Psoas muscle (tissue), 7 donors: ENCODE measurements at regions not wholly inside any gene's neighbourhood (a gene's known extent, or its start where the extent isn't known, plus 50 kb on each side); places are given as distances from the start of the nearest gene placed in this dataset.

Experiments
- ATAC-seq, 4 donors: fragments of 200-7000 bp; cut with Tn5 transposase; one replicate each; pipeline ENCODE4 v1.9.1; 2020; ENCODE audit warnings: moderate library complexity in 3 of 4, mild to moderate bottlenecking in 2 of 4
- DNase-seq, 2 donors: peaks; one replicate each; pipeline ENCODE4 v3.0.0-alpha.2; 2020
- H3K27ac ChIP-seq: fragments of 200-600 bp; one replicate; pipeline ENCODE4 v1.8.0; 2022
- H3K27me3 ChIP-seq, 3 donors: fragments of 200-600 bp in 1 of 3; one replicate each; pipeline versions ENCODE4 v1.6.1 to v1.8.0; 2013 to 2022; ENCODE audit warnings: low read length in 2 of 3, mild to moderate bottlenecking in 2 of 3, moderate library complexity in 1 of 3; ENCODE audit not compliant: insufficient read depth in 3 of 3
- H3K36me3 ChIP-seq, 2 donors: fragments of 200-600 bp in 1 of 2; one replicate each; pipeline versions ENCODE4 v1.6.1 to v1.8.0; 2013 to 2022; ENCODE audit warnings: low read depth in 1 of 2, mild to moderate bottlenecking in 1 of 2, moderate library complexity in 1 of 2; ENCODE audit not compliant: insufficient read depth in 1 of 2
- H3K4me1 ChIP-seq: fragments of 200-600 bp; one replicate; pipeline ENCODE4 v1.8.0; 2022
- H3K4me3 ChIP-seq: fragments of 200-600 bp; one replicate; pipeline ENCODE4 v1.8.0; 2022; ENCODE audit warnings: mild to moderate bottlenecking
- H3K9me3 ChIP-seq: fragments of 200-600 bp; one replicate; pipeline ENCODE4 v1.8.0; 2022
- WGBS, 3 donors: extraction: QIAGEN DNeasy Blood & Tissue Kit; methylation state at CpG; one replicate each; pipeline versions ENCODE4 v1.1.6 to v1.1.7; 2013; 5-methylcytosine and 5-hydroxymethylcytosine counted together
- intact Hi-C, 2 donors: fragments of 100-400 bp; cut with DNase I; formaldehyde crosslinking; loops; one replicate each; pipeline versions ENCODE4 v1.11.0 to v1.14.2; 2022
- TF ChIP-seq, protein P1 (sequence below): fragments of 200-600 bp; IDR thresholded peaks from one replicate; pipeline ENCODE4 v1.8.0; 2022; ENCODE audit warnings: antibody characterized with exemption
- donor health status: healthy with polysubstance abuse.
- donor health status: DM: no; HTN: no; CAD: no; lungs with moderate emphysema.
- donor health status: Bipolar disorder and iron deficiency.
- donor health status: healthy.
- donor health status: DM: yes; HTN: yes; CAD: no.
- donor health status: DM: no; HTN: no; CAD: no.
- donor health status: DM: yes; HTN: yes; CAD: no.

DNA sequence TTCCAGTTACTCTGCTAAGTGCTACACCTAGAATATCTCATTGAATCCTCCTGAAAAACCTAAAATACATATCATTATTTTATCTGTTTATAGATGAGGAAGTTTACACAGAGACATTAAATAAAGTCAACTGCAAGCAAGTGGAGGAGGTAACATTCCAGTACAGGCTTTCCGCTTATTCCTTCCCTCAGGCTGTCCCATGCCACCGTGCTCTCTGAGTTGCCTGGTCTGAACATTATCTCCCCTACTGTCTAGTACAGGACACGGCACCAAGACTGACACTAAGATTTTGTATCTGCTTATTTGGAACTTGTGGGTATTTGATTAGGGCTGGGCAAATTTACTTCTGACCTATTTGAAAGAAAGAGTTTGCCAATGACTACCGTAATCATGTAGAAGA, 172.4 kb upstream of the STK32A start:
- Histone ChIP-seq H3K4me1 (no peaks in the 10 kb centered on the region), H3K27me3 (no peaks in the 10 kb centered on the region), H3K27ac (no peak overlapping the region), H3K4me3 (no peak overlapping the region), H3K36me3 (no peaks in the 10 kb centered on the region), H3K9me3 (no peaks in the 10 kb centered on the region)
- 86 to 89% (median 88%) methylated on average over 4 of the region's 4 CpGs for WGBS, 3 donors
- DNase-seq (no peak), ATAC-seq (no peak)
- TF ChIP-seq, protein P1, sequence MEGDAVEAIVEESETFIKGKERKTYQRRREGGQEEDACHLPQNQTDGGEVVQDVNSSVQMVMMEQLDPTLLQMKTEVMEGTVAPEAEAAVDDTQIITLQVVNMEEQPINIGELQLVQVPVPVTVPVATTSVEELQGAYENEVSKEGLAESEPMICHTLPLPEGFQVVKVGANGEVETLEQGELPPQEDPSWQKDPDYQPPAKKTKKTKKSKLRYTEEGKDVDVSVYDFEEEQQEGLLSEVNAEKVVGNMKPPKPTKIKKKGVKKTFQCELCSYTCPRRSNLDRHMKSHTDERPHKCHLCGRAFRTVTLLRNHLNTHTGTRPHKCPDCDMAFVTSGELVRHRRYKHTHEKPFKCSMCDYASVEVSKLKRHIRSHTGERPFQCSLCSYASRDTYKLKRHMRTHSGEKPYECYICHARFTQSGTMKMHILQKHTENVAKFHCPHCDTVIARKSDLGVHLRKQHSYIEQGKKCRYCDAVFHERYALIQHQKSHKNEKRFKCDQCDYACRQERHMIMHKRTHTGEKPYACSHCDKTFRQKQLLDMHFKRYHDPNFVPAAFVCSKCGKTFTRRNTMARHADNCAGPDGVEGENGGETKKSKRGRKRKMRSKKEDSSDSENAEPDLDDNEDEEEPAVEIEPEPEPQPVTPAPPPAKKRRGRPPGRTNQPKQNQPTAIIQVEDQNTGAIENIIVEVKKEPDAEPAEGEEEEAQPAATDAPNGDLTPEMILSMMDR = no peak
- intact Hi-C loops = no loop called here

DNA sequence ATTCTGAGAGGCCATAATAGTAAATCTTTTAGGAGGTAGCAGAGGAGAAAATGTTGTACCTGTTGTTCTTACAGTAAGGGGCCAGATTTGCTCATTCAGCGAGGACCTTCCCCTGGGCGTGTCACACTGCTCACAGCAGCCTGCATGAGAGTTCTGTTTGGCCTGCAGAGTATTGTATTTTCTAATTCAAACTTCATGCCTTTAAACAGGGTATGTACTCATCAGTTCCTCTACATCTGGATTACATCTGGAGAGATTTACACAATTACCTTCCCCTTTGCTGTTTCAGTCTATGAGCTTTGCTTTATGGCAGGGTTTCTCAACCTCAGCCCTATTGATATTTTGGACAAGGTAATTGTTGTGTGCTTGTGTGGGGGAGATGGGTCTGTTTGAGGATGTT, 170.9 kb upstream of the STK32A start:
- DNase-seq = no peak
- no peak overlapping the region for H3K4me3 ChIP-seq

DNA sequence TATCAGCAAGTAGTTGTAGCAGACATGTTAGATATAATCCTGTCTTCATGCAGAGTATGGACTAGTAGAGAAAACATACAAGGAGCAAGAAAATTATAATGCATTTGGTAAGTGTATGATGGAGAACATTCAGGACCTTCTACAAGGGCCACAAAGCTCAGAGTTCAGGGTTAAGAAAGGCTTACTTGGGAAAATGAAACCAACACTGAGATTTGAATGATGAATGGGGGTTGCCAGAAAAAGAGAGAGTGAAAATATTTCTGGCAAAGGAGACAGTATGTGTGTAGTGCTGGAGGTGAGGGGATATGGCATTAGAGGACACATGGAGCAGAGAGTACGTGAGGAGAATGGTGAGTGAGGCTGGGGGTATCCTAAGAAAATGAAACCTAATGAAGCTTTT, 169.8 kb upstream of the STK32A start:
- DNase-seq = no peak
- Histone ChIP-seq H3K27ac (no peak overlapping the region), H3K4me1 (no peaks in the 10 kb centered on the region), H3K27me3 (no peaks in the 10 kb centered on the region), H3K36me3 (no peaks in the 10 kb centered on the region), H3K9me3 (no peaks in the 10 kb centered on the region), H3K4me3 (no peak overlapping the region)
- ATAC-seq = no peak
- WGBS, 3 donors = 70 to 72% (median 71%) methylated on average over 1 of the region's 1 CpG
- TF ChIP-seq, protein P1 = no peak
- intact Hi-C loops = no loop called here

More for the DNA sequence above, 170.9 kb upstream of the STK32A start:
- Histone ChIP-seq H3K9me3 (no peaks in the 10 kb centered on the region), H3K27ac (no peak overlapping the region), H3K36me3 (no peaks in the 10 kb centered on the region), H3K27me3 (no peaks in the 10 kb centered on the region), H3K4me1 (no peaks in the 10 kb centered on the region)
- intact Hi-C loops = no loop called here
- ATAC-seq = no peak
- TF ChIP-seq, protein P1 = no peak
- 54 to 66% (median 64%) methylated on average over 2 of the region's 2 CpGs for WGBS, 3 donors

DNA sequence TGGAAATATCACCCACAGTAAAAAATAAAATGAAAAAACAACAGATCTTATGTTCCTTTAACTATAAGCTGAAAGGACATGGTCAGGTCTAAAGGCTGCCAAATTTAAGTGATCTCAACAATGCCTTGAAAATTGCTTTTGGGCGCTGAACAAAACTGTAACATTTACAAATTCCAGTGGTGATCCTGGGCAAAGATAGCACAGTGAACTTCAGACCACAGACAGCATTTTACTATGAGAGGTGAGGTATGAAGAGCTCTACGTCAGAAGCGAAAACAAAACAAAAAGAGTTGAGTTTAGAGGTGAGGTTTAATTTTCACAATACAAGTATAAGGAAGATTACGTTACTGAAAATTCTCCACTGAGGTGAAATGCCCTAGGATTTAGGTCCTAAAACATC, 165.8 kb upstream of the STK32A start:
- 84 to 90% (median 87%) methylated on average over 4 of the region's 4 CpGs for WGBS, 3 donors
- Histone ChIP-seq H3K4me1 (no peaks in the 10 kb centered on the region), H3K36me3 (no peaks in the 10 kb centered on the region), H3K27me3 (no peaks in the 10 kb centered on the region), H3K4me3 (no peak overlapping the region), H3K27ac (no peak overlapping the region), H3K9me3 (no peaks in the 10 kb centered on the region)
- intact Hi-C loops = no loop called here
- DNase-seq (no peak), ATAC-seq (no peak)
- TF ChIP-seq, protein P1 = no peak

DNA sequence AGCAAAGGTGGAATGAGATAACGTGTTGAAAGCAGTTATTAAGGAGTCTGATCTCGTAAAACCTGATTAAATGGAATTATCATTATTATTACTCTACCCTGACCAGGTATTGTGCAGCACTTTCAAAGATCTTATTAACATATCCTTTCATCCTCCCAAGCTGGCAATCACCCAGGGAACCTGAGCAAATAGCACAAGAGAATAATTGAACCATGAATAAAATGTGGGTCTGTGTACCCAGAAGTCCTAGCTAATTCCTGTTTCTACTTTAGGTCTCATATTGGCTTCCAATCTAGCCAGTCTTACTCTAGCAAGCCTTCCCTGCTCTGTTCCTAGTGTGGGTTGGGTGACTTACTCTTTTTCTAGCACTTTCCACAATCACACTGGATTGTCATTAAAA, 162.2 kb upstream of the STK32A start:
- no peak for DNase-seq
- intact Hi-C loops = no loop called here

More for the DNA sequence above, 162.2 kb upstream of the STK32A start:
- TF ChIP-seq, protein P1 = no peak
- H3K27me3 ChIP-seq = no peaks in the 10 kb centered on the region
- H3K4me1 ChIP-seq = no peaks in the 10 kb centered on the region
- no peak for ATAC-seq
- whole genome bisulfite sequencing, 3 donors = 14 to 23% (median 23%) methylated on average over 2 of the region's 2 CpGs
- no peaks in the 10 kb centered on the region for H3K9me3 ChIP-seq
- H3K4me3 ChIP-seq = no peak overlapping the region
- no peak overlapping the region for H3K27ac ChIP-seq
- H3K36me3 ChIP-seq = no peaks in the 10 kb centered on the region
